H1 (cell line): ENCODE measurements at regions not wholly inside any gene's neighbourhood (a gene's known extent, or its start where the extent isn't known, plus 50 kb on each side); places are given as distances from the start of the nearest gene placed in this dataset.

Source experiments
- CTCF ChIA-PET: fragments of 300-600 bp; sonication (Branson Sonifier 250); formaldehyde crosslinking; loops from one replicate; lab custom pipeline; 2021; ENCODE audit not compliant: partially characterized antibody; lab: Charles Lee
- POLR2A ChIA-PET: fragments of 300-600 bp; sonication (Branson Sonifier 250); formaldehyde crosslinking; loops from one replicate; lab custom pipeline; 2021; ENCODE audit warnings: inconsistent platforms; ENCODE audit not compliant: partially characterized antibody; lab: Charles Lee
- DNase-seq, 2 experiments: peaks; one replicate each; pipeline versions ENCODE4 v3.0.0 to v3.0.0-alpha.2; 2010 to 2022; ENCODE audit warnings: low spot score in 2 of 2, low read depth in 1 of 2, mixed read lengths in 1 of 2
- FAIRE-seq: peaks from 2 replicates; lab custom pipeline; 2011; peaks lifted over from hg19 to GRCh38; lab: Jason Lieb, UNC
- H2AFZ ChIP-seq: 2 replicates; pipeline ENCODE4 v1.8.1; 2012; ENCODE audit warnings: low read length, inconsistent platforms
- H2AK5ac ChIP-seq: 2 replicates; pipeline ENCODE4 v1.6.1; 2013; ENCODE audit warnings: low read depth, low read length
- H2BK120ac ChIP-seq: replicated peaks from 2 replicates; pipeline ENCODE3; 2013; ENCODE audit warnings: low read depth, low read length, inconsistent platforms
- H2BK12ac ChIP-seq: 2 replicates; pipeline ENCODE4 v1.6.1; 2013; ENCODE audit warnings: low read depth, low read length
- H2BK15ac ChIP-seq: 2 replicates; pipeline ENCODE4 v1.6.1; 2013; ENCODE audit warnings: low read length
- H2BK20ac ChIP-seq: 2 replicates; pipeline ENCODE4 v1.6.1; 2013; ENCODE audit warnings: low read length
- H2BK5ac ChIP-seq: 2 replicates; pipeline ENCODE4 v1.6.1; 2013; ENCODE audit warnings: low read depth, low read length
- H3K14ac ChIP-seq: 2 replicates; pipeline ENCODE4 v1.6.1; 2013; ENCODE audit warnings: inconsistent platforms; ENCODE audit not compliant: insufficient read length
- H3K18ac ChIP-seq: 2 replicates; pipeline ENCODE4 v1.6.1; 2013; ENCODE audit warnings: low read length; ENCODE audit errors: extremely low read depth
- H3K23ac ChIP-seq: 2 replicates; pipeline ENCODE4 v1.6.1; 2013; ENCODE audit warnings: inconsistent platforms; ENCODE audit not compliant: insufficient read length
- H3K23me2 ChIP-seq: 2 replicates; pipeline ENCODE4 v1.6.1; 2013; ENCODE audit warnings: low read depth, low read length
- H3K27ac ChIP-seq: 2 replicates; pipeline ENCODE4 v1.6.1; 2011; ENCODE audit warnings: low read depth, low read length, inconsistent platforms
- H3K27me3 ChIP-seq, 4 experiments: replicated peaks in 1 of 4; 1 replicate in 1 of 4; 2 replicates in 3 of 4; pipeline versions ENCODE4 v1.6.1 to v1.8.1; 2011 to 2013; ENCODE audit warnings: low read length in 3 of 4, mild to moderate bottlenecking in 3 of 4, inconsistent platforms in 2 of 4, mixed read lengths in 2 of 4, moderate library complexity in 1 of 4; ENCODE audit not compliant: control insufficient read depth in 3 of 4, insufficient read depth in 3 of 4; ENCODE audit errors: extremely low read depth in 1 of 4
- H3K36me3 ChIP-seq, 4 experiments: 2 replicates each; pipeline versions ENCODE4 v1.6.1 to v1.8.1; 2011 to 2013; ENCODE audit warnings: mild to moderate bottlenecking in 4 of 4, low read length in 3 of 4, moderate library complexity in 2 of 4, control low read depth in 1 of 4, inconsistent platforms in 1 of 4; ENCODE audit not compliant: insufficient read depth in 4 of 4, control insufficient read depth in 2 of 4
- H3K4ac ChIP-seq: replicated peaks from 2 replicates; pipeline ENCODE3; 2013; ENCODE audit warnings: low read length, low read depth, mixed read lengths, inconsistent platforms; ENCODE audit not compliant: insufficient read length
- H3K4me1 ChIP-seq, 4 experiments: replicated peaks in 1 of 4; 1 replicate in 1 of 4; 2 replicates in 3 of 4; pipeline versions ENCODE4 v1.6.1 to v1.8.1; 2011 to 2013; ENCODE audit warnings: low read length in 3 of 4, inconsistent platforms in 2 of 4, mixed read lengths in 1 of 4; ENCODE audit not compliant: insufficient read depth in 4 of 4, control insufficient read depth in 3 of 4
- H3K4me2 ChIP-seq, 2 experiments: 2 replicates each; pipeline versions ENCODE4 v1.6.1 to v1.8.1; 2011 to 2013; ENCODE audit warnings: low read depth in 2 of 2, low read length in 2 of 2, control low read depth in 1 of 2, inconsistent platforms in 1 of 2, mild to moderate bottlenecking in 1 of 2; ENCODE audit not compliant: insufficient read depth in 1 of 2
- H3K4me3 ChIP-seq, 4 experiments: fragments of 200-600, 300-600 bp in 1 of 4; sonication (generic), shearing (Covaris generic), sonication (Bioruptor Twin) in 1 of 4; 2 replicates each; pipeline versions ENCODE4 v1.5.1 to v1.8.1; 2011 to 2016; ENCODE audit warnings: low read length in 4 of 4, low read depth in 3 of 4, control low read depth in 2 of 4, inconsistent platforms in 2 of 4, mild to moderate bottlenecking in 2 of 4, mixed read lengths in 1 of 4, moderate library complexity in 1 of 4; ENCODE audit not compliant: insufficient read depth in 2 of 4; ENCODE audit errors: extremely low read depth in 1 of 4
- H3K56ac ChIP-seq: replicated peaks from 2 replicates; pipeline ENCODE3; 2013; ENCODE audit warnings: low read depth, mild to moderate bottlenecking, mixed read lengths, low read length, inconsistent platforms; ENCODE audit not compliant: insufficient read length
- H3K79me1 ChIP-seq: 2 replicates; pipeline ENCODE4 v1.6.1; 2013; ENCODE audit warnings: low read depth, low read length, control low read depth
- H3K79me2 ChIP-seq, 2 experiments: 2 replicates each; pipeline versions ENCODE4 v1.6.1 to v1.8.1; 2012 to 2013; ENCODE audit warnings: low read length in 2 of 2, mild to moderate bottlenecking in 2 of 2, inconsistent platforms in 1 of 2; ENCODE audit not compliant: insufficient read depth in 2 of 2, control insufficient read depth in 1 of 2
- H3K9ac ChIP-seq, 4 experiments: replicated peaks in 1 of 4; 1 replicate in 1 of 4; 2 replicates in 3 of 4; pipeline versions ENCODE4 v1.6.1 to v1.8.1; 2011 to 2013; ENCODE audit warnings: low read depth in 3 of 4, low read length in 3 of 4, control low read depth in 2 of 4, mild to moderate bottlenecking in 2 of 4, moderate library complexity in 2 of 4, inconsistent platforms in 1 of 4; ENCODE audit errors: extremely low read depth in 1 of 4
- H3K9me3 ChIP-seq, 2 experiments: 2 replicates each; pipeline versions ENCODE4 v1.6.1 to v1.8.1; 2012 to 2013; ENCODE audit warnings: mild to moderate bottlenecking in 2 of 2, moderate library complexity in 2 of 2, control low read depth in 1 of 2, inconsistent platforms in 1 of 2, low read depth in 1 of 2, low read length in 1 of 2, mixed read lengths in 1 of 2; ENCODE audit not compliant: insufficient read depth in 2 of 2
- H4K20me1 ChIP-seq, 2 experiments: replicated peaks in 1 of 2; 2 replicates each; pipeline versions ENCODE3 to v1.8.1; 2011 to 2013; ENCODE audit warnings: inconsistent platforms in 2 of 2, low read length in 2 of 2, mild to moderate bottlenecking in 1 of 2; ENCODE audit not compliant: insufficient read depth in 2 of 2, control insufficient read depth in 1 of 2
- H4K5ac ChIP-seq: 2 replicates; pipeline ENCODE4 v1.6.1; 2013; ENCODE audit warnings: low read length, low read depth, mixed read lengths, inconsistent platforms; ENCODE audit not compliant: insufficient read length
- H4K8ac ChIP-seq: 2 replicates; pipeline ENCODE4 v1.8.0; 2013; ENCODE audit warnings: mild to moderate bottlenecking, moderate library complexity, low read length, inconsistent platforms; ENCODE audit not compliant: insufficient read depth; ENCODE audit errors: extremely low read depth
- H4K91ac ChIP-seq: replicated peaks from 2 replicates; pipeline ENCODE3; 2013; ENCODE audit warnings: low read length, mixed read lengths, inconsistent platforms; ENCODE audit not compliant: insufficient read length
- CTCF ChIP-seq, 3 experiments: IDR thresholded peaks; 1 replicate in 2 of 3; 2 replicates in 1 of 3; pipeline versions ENCODE4 v1.5.1 to v1.6.1; 2011; ENCODE audit warnings: low read length in 3 of 3, mild to moderate bottlenecking in 3 of 3, inconsistent platforms in 2 of 3, low read depth in 1 of 3, moderate library complexity in 1 of 3; ENCODE audit not compliant: insufficient read depth in 1 of 3; ENCODE audit errors: control extremely low read depth in 1 of 3
- EP300 ChIP-seq, 2 experiments: IDR thresholded peaks; 1 replicate in 1 of 2; 2 replicates in 1 of 2; pipeline ENCODE4 v1.6.1; 2011 to 2012; ENCODE audit warnings: low read depth in 2 of 2, low read length in 2 of 2, mild to moderate bottlenecking in 2 of 2, borderline replicate concordance in 1 of 2, inconsistent platforms in 1 of 2, moderate library complexity in 1 of 2
- JUND ChIP-seq: IDR thresholded peaks from 2 replicates; pipeline ENCODE4 v1.6.1; 2011; ENCODE audit warnings: mild to moderate bottlenecking, improper control_type of control experiment, low read length
- NANOG ChIP-seq: IDR thresholded peaks from 2 replicates; pipeline ENCODE4 v1.6.1; 2011; ENCODE audit warnings: low read length, low read depth, mild to moderate bottlenecking, inconsistent platforms; ENCODE audit not compliant: insufficient read depth, poor library complexity, severe bottlenecking
- RFX5 ChIP-seq: IDR thresholded peaks from 2 replicates; pipeline ENCODE4 v1.6.1; 2011; ENCODE audit warnings: low read depth, low read length, improper control_type of control experiment, borderline replicate concordance
- RNF2 ChIP-seq: fragments of 200-900, 300-1000 bp; sonication (generic); IDR thresholded peaks from 2 replicates; pipeline ENCODE4 v1.7.1; 2016; ENCODE audit warnings: borderline replicate concordance, low read depth, mild to moderate bottlenecking, antibody characterized with exemption, low read length; ENCODE audit not compliant: poor library complexity, severe bottlenecking; ENCODE audit errors: missing control alignments
- SIRT6 ChIP-seq: IDR thresholded peaks from one replicate; pipeline ENCODE4 v1.7.1; 2012; ENCODE audit warnings: low read length, inconsistent platforms
- SP4 ChIP-seq: IDR thresholded peaks from 2 replicates; pipeline ENCODE4 v1.6.1; 2012; ENCODE audit warnings: low read length, inconsistent platforms
- TEAD4 ChIP-seq: IDR thresholded peaks from 2 replicates; pipeline ENCODE4 v1.6.1; 2012; ENCODE audit warnings: low read depth, low read length, inconsistent platforms, mixed read lengths
- WGBS, 2 experiments: shearing (Covaris generic) in 1 of 2; methylation state at CpG; one replicate each; pipeline versions ENCODE4 v1.1.6 to v1.1.7; 2013 to 2015; ENCODE audit warnings: low lambda C conversion rate in 2 of 2, mixed read lengths in 2 of 2, inconsistent platforms in 1 of 2, low coverage in 1 of 2, missing lambda C conversion rate in 1 of 2; ENCODE audit not compliant: insufficient replicate concordance in 2 of 2, insufficient coverage in 1 of 2, insufficient read length in 1 of 2; ENCODE audit errors: extremely low coverage in 1 of 2, missing lambda C conversion rate in 1 of 2; 5-methylcytosine and 5-hydroxymethylcytosine counted together

DNA sequence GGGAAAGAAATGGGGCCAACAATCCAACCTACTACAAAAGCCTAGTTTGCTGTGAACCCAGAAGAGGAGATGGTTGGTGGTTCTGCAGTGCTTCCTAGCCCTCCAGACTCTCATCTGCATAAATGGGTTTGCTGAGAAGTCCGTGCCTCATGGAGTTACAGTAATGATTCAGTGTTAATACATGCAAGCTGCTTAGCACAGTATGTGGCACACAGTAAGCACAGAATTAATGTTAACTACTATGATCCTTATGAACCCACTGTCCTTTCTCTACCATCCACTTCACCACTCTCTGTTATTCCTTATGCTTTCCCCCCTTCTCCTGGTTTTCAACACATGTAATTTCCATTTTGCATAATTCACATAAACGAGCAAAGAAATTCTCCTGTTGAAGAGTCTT lies 100.0 kb downstream of the ACTBL2 start:
- H3K79me1 ChIP-seq: no peaks in the 10 kb centered on the region
- H4K91ac ChIP-seq: no peak overlapping the region
- no peak overlapping the region for H4K8ac ChIP-seq
- H2BK20ac ChIP-seq: no peak overlapping the region
- WGBS, 2 experiments: 78% methylated on average over 2 of the region's 2 CpGs; no CpG with 5 or more reads in 1 of the 2 experiments
- H3K14ac ChIP-seq: no peak overlapping the region
- no peaks in the 10 kb centered on the region for H3K9me3 ChIP-seq
- no peak for FAIRE-seq
- H2AFZ ChIP-seq: 0 out of 2 replicates have a peak overlapping the region, but pooled peaks have one; percentile 63
- no peak overlapping the region for H2BK15ac ChIP-seq
- H3K56ac ChIP-seq: no peak overlapping the region
- no peaks in the 10 kb centered on the region for H3K79me2 ChIP-seq
- H3K4me2 ChIP-seq: no peak overlapping the region
- no peaks in the 10 kb centered on the region for H4K20me1 ChIP-seq
- H4K5ac ChIP-seq: no peak overlapping the region
- no peak overlapping the region for H3K27ac ChIP-seq
- no peak overlapping the region for H3K9ac ChIP-seq
- no peak overlapping the region for H3K18ac ChIP-seq
- ChIA-PET POLR2A (no interaction called here), CTCF (no interaction called here)
- H3K4me3 ChIP-seq: no peak overlapping the region
- no peak for DNase-seq
- H2BK120ac ChIP-seq: no peak overlapping the region
- no peak overlapping the region for H2AK5ac ChIP-seq
- H3K4ac ChIP-seq: no peak overlapping the region
- no peaks in the 10 kb centered on the region for H3K23me2 ChIP-seq
- no peak overlapping the region for H2BK12ac ChIP-seq
- H3K36me3 ChIP-seq: no peaks in the 10 kb centered on the region
- no peak overlapping the region for H3K23ac ChIP-seq
- no peaks in the 10 kb centered on the region for H3K4me1 ChIP-seq
- H2BK5ac ChIP-seq: no peak overlapping the region
- H3K27me3 ChIP-seq: no peaks in the 10 kb centered on the region
- TF ChIP-seq RNF2 (no peak), RFX5 (no peak), NANOG (no peak), SIRT6 (no peak), TEAD4 (no peak), CTCF (IDR thresholded peaks at IDR 0.05; ENCODE audit: control extremely low read depth in 1 of 3, insufficient read depth in 1 of 3, low read depth in 1 of 3, low read length in 3 of 3) (no peak), EP300 (IDR thresholded peaks at IDR 0.05; ENCODE audit: borderline replicate concordance in 1 of 2, low read depth in 2 of 2, low read length in 2 of 2) (no peak), JUND (no peak), SP4 (no peak)
